Aorta (tissue), 5 donors: ENCODE measurements at regions not wholly inside any gene's neighbourhood (a gene's known extent, or its start where the extent isn't known, plus 50 kb on each side); places are given as distances from the start of the nearest gene placed in this dataset.

ENCODE experiments used
- ATAC-seq: fragments of 200-7000 bp; cut with Tn5 transposase; one replicate; pipeline ENCODE4 v1.9.1; 2022; ENCODE audit warnings: moderate library complexity; ENCODE audit not compliant: low FRiP score
- DNase-seq, 2 donors: peaks; one replicate each; pipeline ENCODE4 v3.0.0-alpha.2; 2020
- H3K27ac ChIP-seq, 2 donors: one replicate each; pipeline ENCODE4 v1.5.1; 2013; ENCODE audit warnings: low read length in 2 of 2, mild to moderate bottlenecking in 2 of 2, moderate library complexity in 2 of 2, control low read depth in 1 of 2, inconsistent platforms in 1 of 2, low read depth in 1 of 2
- H3K27me3 ChIP-seq, 2 donors: one replicate each; pipeline ENCODE4 v1.6.1; 2013; ENCODE audit warnings: control low read depth in 1 of 2, low read length in 1 of 2, mild to moderate bottlenecking in 1 of 2, moderate library complexity in 1 of 2; ENCODE audit not compliant: insufficient read depth in 2 of 2, control insufficient read depth in 1 of 2
- H3K36me3 ChIP-seq, 2 donors: one replicate each; pipeline ENCODE4 v1.6.1; 2013; ENCODE audit warnings: control low read depth in 1 of 2, low read length in 1 of 2, mild to moderate bottlenecking in 1 of 2; ENCODE audit not compliant: insufficient read depth in 2 of 2, control insufficient read depth in 1 of 2
- H3K4me1 ChIP-seq, 2 donors: one replicate each; pipeline ENCODE4 v1.6.1; 2013; ENCODE audit warnings: low read length in 2 of 2, control low read depth in 1 of 2, mild to moderate bottlenecking in 1 of 2, moderate library complexity in 1 of 2; ENCODE audit not compliant: insufficient read depth in 2 of 2, control insufficient read depth in 1 of 2
- H3K4me3 ChIP-seq, 2 donors: one replicate each; pipeline ENCODE4 v1.5.1; 2013; ENCODE audit warnings: low read length in 2 of 2, control low read depth in 1 of 2, mild to moderate bottlenecking in 1 of 2
- H3K9me3 ChIP-seq: one replicate; pipeline ENCODE4 v1.6.1; 2013; ENCODE audit warnings: mild to moderate bottlenecking, low read length; ENCODE audit not compliant: control insufficient read depth
- WGBS, 2 donors: extraction: QIAGEN DNeasy Blood & Tissue Kit; methylation state at CpG; one replicate each; pipeline ENCODE4 v1.1.7; 2013; 5-methylcytosine and 5-hydroxymethylcytosine counted together
- intact Hi-C, 2 donors: fragments of 100-400 bp; cut with DNase I; formaldehyde crosslinking; loops; one replicate each; pipeline versions ENCODE4 v1.14.2 to v1.15.0; 2022
- donor health status: healthy with polysubstance abuse.
- donor health status: Bipolar disorder and iron deficiency.
- donor health status: DM: no; HTN: no; CAD: no.
- donor health status: DM: no; HTN: no; CAD: no.
- donor health status: DM: yes; HTN: yes; CAD: no.

DNA sequence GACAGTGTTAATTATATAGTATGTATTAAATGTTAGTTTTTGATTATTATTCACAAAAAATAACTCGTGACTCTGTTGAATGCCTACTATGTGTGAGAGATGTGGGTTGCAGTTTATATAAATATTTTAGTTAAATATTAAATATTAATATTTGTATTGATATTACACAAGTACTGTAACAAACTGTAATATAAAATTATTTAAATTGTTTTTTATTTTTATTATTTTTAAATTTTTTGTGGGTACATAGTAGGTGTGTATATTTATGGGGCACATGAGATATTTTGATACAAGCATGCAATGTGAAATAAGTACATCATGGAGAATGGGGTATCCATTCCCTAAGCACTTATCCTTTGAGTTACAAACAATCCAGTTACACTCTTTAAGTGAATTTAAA is 196.1 kb upstream of the ZNF717 start:
- Histone ChIP-seq H3K36me3 (no peaks in the 10 kb centered on the region), H3K9me3 (no peaks in the 10 kb centered on the region), H3K4me3 (no peak overlapping the region), H3K27me3 (no peaks in the 10 kb centered on the region), H3K4me1 (no peaks in the 10 kb centered on the region), H3K27ac (no peak overlapping the region)
- no peak for DNase-seq
- intact Hi-C loops, result no loop called here
- WGBS, 2 donors, result 83 to 93% methylated on average over 1 of the region's 1 CpG
- ATAC-seq, result no peak

DNA sequence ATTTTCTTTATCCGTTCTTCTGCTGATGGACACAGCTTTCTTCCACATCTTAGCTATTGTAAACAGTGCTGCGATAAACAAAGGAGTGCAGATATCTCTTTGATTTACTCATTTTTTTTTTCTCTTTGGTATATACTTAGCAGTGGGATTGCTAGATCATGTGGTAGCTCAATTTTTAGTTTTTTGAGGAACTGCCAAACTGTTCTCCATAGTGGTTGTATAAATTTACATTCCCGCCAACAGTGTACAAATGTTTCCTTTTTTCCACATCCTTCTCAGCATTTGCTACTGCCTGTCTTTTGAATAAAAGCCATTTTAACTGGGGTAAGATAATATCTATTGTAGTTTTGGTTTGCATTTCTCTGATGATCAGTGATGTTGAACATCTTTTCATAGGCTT is 196.8 kb upstream of the ZNF717 start:
- Histone ChIP-seq H3K27ac (no peak overlapping the region), H3K4me1 (no peaks in the 10 kb centered on the region), H3K27me3 (no peaks in the 10 kb centered on the region), H3K36me3 (no peaks in the 10 kb centered on the region), H3K4me3 (no peak overlapping the region), H3K9me3 (no peaks in the 10 kb centered on the region)
- DNase-seq, result no peak
- ATAC-seq, result no peak
- WGBS, 2 donors, result 96 to 97% methylated on average over 3 of the region's 3 CpGs
- intact Hi-C loops, result no loop called here

DNA sequence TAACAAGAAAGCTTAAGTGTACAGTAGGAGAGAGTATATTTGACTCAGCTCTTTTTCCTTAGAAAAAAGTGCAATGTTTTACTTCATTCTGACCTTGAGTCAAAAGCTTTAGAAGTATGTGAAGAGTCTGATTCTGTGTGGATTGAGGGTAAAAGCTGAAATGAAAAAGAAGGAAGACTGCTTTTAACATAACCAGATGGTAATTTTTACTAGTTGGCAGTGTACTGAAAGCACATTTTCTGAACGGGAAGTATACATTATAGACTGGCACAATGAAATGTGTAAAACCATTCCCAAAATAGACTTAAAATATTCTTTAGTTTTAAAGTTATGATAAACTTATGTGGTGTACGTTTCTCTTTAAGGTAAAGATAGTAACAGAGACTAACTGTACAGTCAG is 197.8 kb upstream of the ZNF717 start:
- no peak for ATAC-seq

DNA sequence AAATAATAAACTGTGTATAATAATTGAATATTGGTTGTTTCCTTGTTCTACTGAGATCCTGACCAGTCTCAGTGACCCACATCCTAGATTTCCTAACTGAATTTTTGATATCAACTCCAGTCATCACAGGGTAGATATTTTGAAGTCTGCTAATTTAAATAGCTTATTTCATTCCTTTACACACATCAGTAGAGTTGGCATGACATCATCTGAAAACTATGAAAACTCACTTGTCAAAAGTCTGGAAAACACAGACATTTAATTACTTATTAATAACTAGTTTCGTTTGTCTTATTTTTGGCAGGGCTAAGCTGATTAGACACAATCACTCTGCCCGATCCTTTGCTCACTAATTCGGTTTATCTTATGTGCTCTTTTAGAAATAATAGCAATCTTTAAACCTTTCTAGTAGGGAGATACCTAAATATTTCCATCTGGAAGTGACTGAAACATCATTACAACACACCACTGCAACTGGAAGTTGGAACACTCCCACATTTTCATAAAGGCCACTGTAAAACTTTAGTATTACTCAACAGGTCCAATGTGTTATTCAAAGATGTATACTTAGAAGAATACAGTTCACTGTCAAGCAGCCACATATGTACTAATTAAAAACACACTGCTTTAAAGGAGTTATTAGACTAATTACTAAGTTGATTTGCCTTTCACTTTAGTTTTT is 198.4 kb upstream of the ZNF717 start:
- WGBS, 2 donors, result 13 to 15% methylated on average over 3 of the region's 3 CpGs
- ATAC-seq (no peak), DNase-seq (no peak)
- no peaks in the 10 kb centered on the region for H3K9me3 ChIP-seq
- no peak overlapping the region for H3K4me3 ChIP-seq
- H3K36me3 ChIP-seq, result no peaks in the 10 kb centered on the region
- intact Hi-C loops, result no loop called here
- H3K27ac ChIP-seq, result no peak overlapping the region
- H3K4me1 ChIP-seq, result no peaks in the 10 kb centered on the region
- H3K27me3 ChIP-seq, result no peaks in the 10 kb centered on the region

More for the DNA sequence above, 197.8 kb upstream of the ZNF717 start:
- Histone ChIP-seq H3K27me3 (no peaks in the 10 kb centered on the region), H3K4me1 (no peaks in the 10 kb centered on the region), H3K4me3 (no peak overlapping the region), H3K36me3 (no peaks in the 10 kb centered on the region), H3K27ac (no peak overlapping the region), H3K9me3 (no peaks in the 10 kb centered on the region)
- intact Hi-C loops, result no loop called here
- no peak for DNase-seq
- 5 to 10% methylated on average over 2 of the region's 2 CpGs for WGBS, 2 donors

DNA sequence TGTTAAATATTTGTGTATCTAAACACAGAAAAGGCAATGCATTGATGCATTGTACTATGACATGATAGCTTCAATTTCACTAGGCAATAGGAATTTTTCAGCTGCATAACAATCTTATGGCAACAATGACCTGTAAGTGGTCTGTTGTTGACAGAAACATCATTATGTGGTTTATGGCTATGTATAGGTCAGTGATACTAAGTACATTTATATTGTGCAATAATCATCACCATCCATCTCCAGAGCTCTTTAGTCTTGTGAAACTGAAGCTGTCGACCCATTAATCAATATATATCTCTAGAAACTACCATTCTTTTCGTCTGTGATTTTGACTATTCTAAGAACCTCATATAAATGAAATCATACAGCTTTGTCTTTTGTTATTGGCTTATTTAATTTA is 200.1 kb upstream of the ZNF717 start:
- no peak overlapping the region for H3K27ac ChIP-seq
- WGBS, 2 donors, result 40 to 69% methylated on average over 2 of the region's 2 CpGs
- H3K27me3 ChIP-seq, result no peaks in the 10 kb centered on the region
- H3K36me3 ChIP-seq, result no peaks in the 10 kb centered on the region
- DNase-seq, result no peak
- intact Hi-C loops, result no loop called here
- H3K4me3 ChIP-seq, result no peak overlapping the region
- no peak for ATAC-seq
- no peaks in the 10 kb centered on the region for H3K4me1 ChIP-seq
- no peaks in the 10 kb centered on the region for H3K9me3 ChIP-seq

DNA sequence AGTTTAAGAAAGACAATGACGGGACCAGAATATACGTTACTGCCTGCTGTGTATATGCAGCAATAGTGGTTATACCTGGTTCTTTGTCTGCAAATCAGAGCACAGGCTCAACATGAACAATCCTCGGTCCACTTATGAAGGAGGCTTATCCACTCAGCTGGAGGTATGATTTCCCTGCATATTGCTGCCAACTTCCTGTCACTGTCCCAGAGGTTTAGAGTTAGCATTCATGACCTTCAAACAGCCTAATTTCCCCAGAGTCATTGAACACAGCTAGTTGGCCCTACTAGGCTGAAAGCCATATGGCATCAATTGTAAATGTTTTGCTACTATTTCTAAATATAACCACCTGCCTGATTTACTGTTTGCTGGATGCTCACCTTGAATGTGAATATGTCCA is 224.9 kb upstream of the ZNF717 start:
- 58 to 68% methylated on average over 3 of the region's 3 CpGs for WGBS, 2 donors
- intact Hi-C loops, result no loop called here
- ATAC-seq (no peak), DNase-seq (no peak)
- H3K4me1 ChIP-seq, result no peaks in the 10 kb centered on the region
- no peak overlapping the region for H3K4me3 ChIP-seq
- no peaks in the 10 kb centered on the region for H3K27me3 ChIP-seq
- H3K9me3 ChIP-seq, result no peaks in the 10 kb centered on the region
- no peak overlapping the region for H3K27ac ChIP-seq
- no peaks in the 10 kb centered on the region for H3K36me3 ChIP-seq

DNA sequence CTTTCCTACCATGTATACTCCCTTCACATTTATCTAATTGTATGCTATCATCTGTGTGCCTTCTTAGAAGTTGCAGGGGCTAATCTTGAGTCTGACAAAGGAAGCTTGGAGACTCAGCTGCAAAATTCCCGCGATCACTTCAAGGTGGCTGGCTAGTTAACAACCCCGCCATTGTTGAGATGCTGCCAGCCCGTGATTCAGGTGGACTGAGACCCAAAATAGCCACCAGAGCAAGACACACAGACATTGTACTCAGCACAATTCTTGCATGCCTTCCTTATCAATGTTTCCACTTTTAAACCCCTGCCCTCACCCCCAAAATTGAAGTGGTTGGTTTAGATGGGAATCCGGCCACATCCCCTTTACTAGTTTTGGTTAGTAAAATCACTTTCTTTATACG is 225.8 kb upstream of the ZNF717 start:
- DNase-seq (no peak), ATAC-seq (no peak)
- no peak overlapping the region for H3K4me3 ChIP-seq
- intact Hi-C loops, result no loop called here
- no peak overlapping the region for H3K27ac ChIP-seq
- no peaks in the 10 kb centered on the region for H3K9me3 ChIP-seq
- H3K4me1 ChIP-seq, result no peaks in the 10 kb centered on the region
- H3K36me3 ChIP-seq, result no peaks in the 10 kb centered on the region
- WGBS, 2 donors, result 67 to 68% methylated on average over 6 of the region's 6 CpGs
- no peaks in the 10 kb centered on the region for H3K27me3 ChIP-seq

DNA sequence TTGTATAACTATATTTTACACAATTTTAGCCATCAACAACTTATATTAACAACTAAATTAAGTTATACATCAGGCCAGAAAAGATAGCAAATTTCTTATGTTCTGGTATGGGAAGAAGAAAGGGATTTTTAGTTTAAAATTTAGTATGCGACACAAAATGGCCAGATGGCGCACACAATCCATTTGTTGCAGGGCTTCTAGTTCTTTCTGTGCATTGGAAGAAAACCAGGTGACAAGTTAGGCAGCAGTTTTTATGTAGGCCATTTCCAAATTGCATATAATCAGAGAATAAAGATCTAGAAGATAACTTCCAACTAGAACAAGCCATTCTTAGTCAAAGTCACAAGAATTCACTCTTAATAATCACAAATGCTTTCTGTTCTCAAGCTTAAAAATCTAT is 230.1 kb upstream of the ZNF717 start:
- Histone ChIP-seq H3K4me1 (no peaks in the 10 kb centered on the region), H3K9me3 (no peaks in the 10 kb centered on the region), H3K27ac (no peak overlapping the region), H3K27me3 (no peaks in the 10 kb centered on the region), H3K4me3 (no peak overlapping the region), H3K36me3 (no peaks in the 10 kb centered on the region)
- intact Hi-C loops, result no loop called here
- DNase-seq (no peak), ATAC-seq (no peak)
- 92 to 95% methylated on average over 2 of the region's 2 CpGs for WGBS, 2 donors

DNA sequence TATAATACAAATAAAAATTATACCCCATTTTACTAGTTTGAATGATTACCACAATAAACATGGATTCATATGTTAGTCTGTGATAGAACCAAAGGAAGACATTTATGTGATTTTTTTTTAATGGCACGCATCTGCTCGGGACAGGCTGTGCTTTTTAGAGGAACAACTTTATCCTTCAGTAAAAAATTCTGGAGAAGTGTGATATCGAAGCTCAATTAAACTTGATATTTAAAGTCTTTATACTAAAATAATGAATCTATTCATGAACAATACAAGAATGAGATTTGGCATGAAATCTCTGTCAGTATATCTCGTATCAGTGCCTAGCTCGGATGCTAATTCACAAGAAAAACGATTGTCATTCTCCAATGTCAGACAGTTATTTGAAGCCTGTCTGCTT is 230.8 kb upstream of the ZNF717 start:
- Histone ChIP-seq H3K27me3 (no peaks in the 10 kb centered on the region), H3K9me3 (no peaks in the 10 kb centered on the region), H3K27ac (no peak overlapping the region), H3K36me3 (no peaks in the 10 kb centered on the region), H3K4me1 (no peaks in the 10 kb centered on the region), H3K4me3 (no peak overlapping the region)
- ATAC-seq (no peak), DNase-seq (no peak)
- intact Hi-C loops, result no loop called here
- WGBS, 2 donors, result 56 to 61% methylated on average over 6 of the region's 6 CpGs
